Raji (cell line): ENCODE measurements at regions not wholly inside any gene's neighbourhood (a gene's known extent, or its start where the extent isn't known, plus 50 kb on each side); places are given as distances from the start of the nearest gene placed in this dataset.

Experiments used
- POLR2A ChIP-seq: IDR thresholded peaks from 2 replicates; pipeline ENCODE4 v1.6.1; 2011; ENCODE audit warnings: low read depth, low read length, control low read depth; ENCODE audit not compliant: insufficient read depth

GRCh38 chr1:42004860-42005259 lies 86.1 kb upstream of the HIVEP3 start:
- TF ChIP-seq POLR2A, result no peak

GRCh38 chr1:42004322-42004721 lies 85.6 kb upstream of the HIVEP3 start:
- no peak for TF ChIP-seq POLR2A

GRCh38 chr1:42003433-42003832 lies 84.7 kb upstream of the HIVEP3 start:
- TF ChIP-seq POLR2A, result no peak

- TF ChIP-seq POLR2A, result no peak
Observed at GRCh38 chr1:42002220-42002619, 83.5 kb upstream of the HIVEP3 start.

- TF ChIP-seq POLR2A, result no peak
Observed at GRCh38 chr1:42000766-42001165, 82.0 kb upstream of the HIVEP3 start.

- no peak for TF ChIP-seq POLR2A
Observed at GRCh38 chr1:41999884-42000283, 81.2 kb upstream of the HIVEP3 start.

GRCh38 chr1:41998250-41998649 lies 79.5 kb upstream of the HIVEP3 start:
- no peak for TF ChIP-seq POLR2A

- TF ChIP-seq POLR2A, result no peak
Observed at GRCh38 chr1:41997153-41997552, 78.4 kb upstream of the HIVEP3 start.

GRCh38 chr1:41995441-41996130 lies 76.9 kb upstream of the HIVEP3 start:
- TF ChIP-seq POLR2A, result no peak

GRCh38 chr1:41994195-41994894 lies 75.6 kb upstream of the HIVEP3 start:
- no peak for TF ChIP-seq POLR2A

- TF ChIP-seq POLR2A, result no peak
Observed at GRCh38 chr1:41983451-41983850, 64.7 kb upstream of the HIVEP3 start.

- TF ChIP-seq POLR2A, result no peak
Observed at GRCh38 chr1:41981796-41982195, 63.1 kb upstream of the HIVEP3 start.

GRCh38 chr1:41980827-41981653 lies 62.3 kb upstream of the HIVEP3 start:
- no peak for TF ChIP-seq POLR2A

GRCh38 chr1:41978986-41979385 lies 60.3 kb upstream of the HIVEP3 start:
- TF ChIP-seq POLR2A, result no peak

GRCh38 chr1:41977326-41977725 lies 58.6 kb upstream of the HIVEP3 start:
- TF ChIP-seq POLR2A, result no peak

GRCh38 chr1:41976671-41977070 lies 57.9 kb upstream of the HIVEP3 start:
- no peak for TF ChIP-seq POLR2A
